ENCODE measurements at regions not wholly inside any gene's neighbourhood (a gene's known extent, or its start where the extent isn't known, plus 50 kb on each side); places are given as distances from the start of the nearest gene placed in this dataset.
A peak's percentile ranks its signal among the peaks of the same experiment; 100 is the strongest.

DNA sequence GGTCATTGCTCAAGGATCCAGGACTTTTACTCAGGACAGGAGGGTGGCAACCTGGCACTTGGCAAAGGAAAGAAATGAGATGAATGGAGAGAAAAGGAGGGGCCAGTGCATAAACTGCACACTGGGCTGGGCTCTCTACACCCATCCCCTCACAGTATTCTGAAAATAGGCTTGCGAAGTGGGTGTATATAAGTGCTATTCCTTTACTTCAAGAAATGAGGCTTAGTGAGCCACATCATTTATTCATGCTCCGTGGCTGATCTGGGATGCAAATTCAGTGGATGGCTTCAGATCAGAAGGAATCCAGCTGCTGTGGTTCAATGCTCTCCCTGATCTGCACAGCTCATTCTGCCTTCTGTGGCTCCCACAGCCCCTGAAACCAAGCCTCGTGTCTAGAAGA lies 297.7 kb downstream of the UQCRFS1 start (continued):
- TF ChIP-seq, protein P1, sequence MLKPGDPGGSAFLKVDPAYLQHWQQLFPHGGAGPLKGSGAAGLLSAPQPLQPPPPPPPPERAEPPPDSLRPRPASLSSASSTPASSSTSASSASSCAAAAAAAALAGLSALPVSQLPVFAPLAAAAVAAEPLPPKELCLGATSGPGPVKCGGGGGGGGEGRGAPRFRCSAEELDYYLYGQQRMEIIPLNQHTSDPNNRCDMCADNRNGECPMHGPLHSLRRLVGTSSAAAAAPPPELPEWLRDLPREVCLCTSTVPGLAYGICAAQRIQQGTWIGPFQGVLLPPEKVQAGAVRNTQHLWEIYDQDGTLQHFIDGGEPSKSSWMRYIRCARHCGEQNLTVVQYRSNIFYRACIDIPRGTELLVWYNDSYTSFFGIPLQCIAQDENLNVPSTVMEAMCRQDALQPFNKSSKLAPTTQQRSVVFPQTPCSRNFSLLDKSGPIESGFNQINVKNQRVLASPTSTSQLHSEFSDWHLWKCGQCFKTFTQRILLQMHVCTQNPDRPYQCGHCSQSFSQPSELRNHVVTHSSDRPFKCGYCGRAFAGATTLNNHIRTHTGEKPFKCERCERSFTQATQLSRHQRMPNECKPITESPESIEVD (tag by site-specific recombination; IDR thresholded peaks at IDR 0.05), result no peak
- no peak for TF ChIP-seq KLF7 (tag by site-specific recombination; IDR thresholded peaks at IDR 0.05; ENCODE audit: borderline replicate concordance)
- TF ChIP-seq KLF9 (tag by site-specific recombination; IDR thresholded peaks at IDR 0.05; ENCODE audit: low read depth), result no peak
- TF ChIP-seq ZNF133 (tag by site-specific recombination; IDR thresholded peaks at IDR 0.05), result no peak
- TF ChIP-seq OSR2 (tag by site-specific recombination; IDR thresholded peaks at IDR 0.05), result no peak

DNA sequence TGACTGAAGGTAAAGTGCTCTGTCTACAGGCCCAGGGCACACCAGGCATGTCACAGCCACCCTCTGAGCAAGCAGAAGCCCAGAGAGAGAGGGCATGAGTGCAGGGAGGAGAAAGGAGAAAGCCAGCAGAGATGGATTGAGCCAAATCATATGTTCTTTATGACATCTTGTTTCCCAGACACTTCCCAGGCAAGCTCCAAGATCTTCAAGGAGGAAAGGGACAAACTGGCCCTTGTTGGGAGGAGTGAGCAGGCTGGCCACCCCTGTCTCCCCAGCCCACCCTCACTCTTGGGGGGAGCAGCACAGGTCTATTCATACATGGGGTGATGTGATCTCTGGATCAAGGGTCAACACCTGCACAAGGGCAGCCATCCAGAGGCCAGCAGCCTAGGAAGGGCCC lies 298.8 kb downstream of the UQCRFS1 start:
- no peaks in the 10 kb centered on the region for H3K36me3 ChIP-seq (ENCODE audit: control insufficient read depth in 2 of 2, insufficient read depth in 1 of 2, low read length in 2 of 2)
- POLR2A ChIA-PET, result interaction anchor here (0.6 kb wide), 1 partner anchor 797 kb away, joined by 3 read pairs; no protein-coding TSS in a partner anchor
- CTCF ChIA-PET, result interaction anchor here (1.3 kb wide), 1 partner anchor 34 kb away, joined by 3 read pairs; no protein-coding TSS in a partner anchor
- TF ChIP-seq ZFP3 (tag by site-specific recombination; IDR thresholded peaks at IDR 0.05; ENCODE audit: low read depth) (no peak), ZNF335 (tag by site-specific recombination; conservative IDR thresholded peaks at IDR 0.05) (no peak)
- H3K4me1 ChIP-seq (ENCODE audit: control insufficient read depth, insufficient read depth, low read length), result no peaks in the 10 kb centered on the region
- no peak overlapping the region for H3K4me3 ChIP-seq (ENCODE audit: low read depth, low read length)
- no peaks in the 10 kb centered on the region for H3K9me3 ChIP-seq (ENCODE audit: control insufficient read depth, insufficient read depth, low read depth, low read length)
- no peak overlapping the region for H3K27ac ChIP-seq (ENCODE audit: extremely low read depth, low read depth, low read length)

DNA sequence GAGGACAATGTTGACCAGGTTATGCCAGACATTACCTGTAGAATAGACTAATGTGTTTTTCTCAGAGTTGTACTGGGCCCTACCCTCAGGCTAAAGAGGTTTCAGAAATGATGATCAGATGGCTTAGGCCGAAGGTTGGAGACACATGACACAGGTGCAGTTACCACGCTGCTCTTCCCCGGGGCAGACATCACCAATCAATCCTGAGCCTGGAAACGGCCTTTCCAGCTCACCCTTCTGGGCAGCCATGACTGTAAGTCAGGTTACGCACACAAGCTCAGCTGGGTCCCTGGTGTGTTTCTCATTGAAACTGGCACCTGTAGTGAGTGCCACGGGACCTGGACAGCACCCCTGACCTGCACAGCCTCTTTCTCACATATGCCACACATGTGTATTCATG lies 299.3 kb downstream of the UQCRFS1 start:
- ChIA-PET POLR2A (interaction anchor here (1.1 kb wide), 1 partner anchor 298 kb away, joined by 3 read pairs; no protein-coding TSS in a partner anchor), CTCF (interaction anchor here (0.6 to 1.6 kb wide), 3 partner anchors 19 to 177 kb away, joined by 3 to 7 read pairs (median 5); no protein-coding TSS in a partner anchor)
- Histone ChIP-seq H3K4me3 (ENCODE audit: low read depth, low read length) (no peak overlapping the region), H3K4me1 (ENCODE audit: control insufficient read depth, insufficient read depth, low read length) (no peaks in the 10 kb centered on the region), H3K9me3 (ENCODE audit: control insufficient read depth, insufficient read depth, low read depth, low read length) (no peaks in the 10 kb centered on the region), H3K36me3 (ENCODE audit: control insufficient read depth in 2 of 2, insufficient read depth in 1 of 2, low read length in 2 of 2) (no peaks in the 10 kb centered on the region), H3K27ac (ENCODE audit: extremely low read depth, low read depth, low read length) (no peak overlapping the region)
- TF ChIP-seq YY2 (tag by site-specific recombination; IDR thresholded peaks at IDR 0.05) (no peak), ZBTB17 (tag by site-specific recombination; IDR thresholded peaks at IDR 0.05) (peak; percentile 81)

DNA sequence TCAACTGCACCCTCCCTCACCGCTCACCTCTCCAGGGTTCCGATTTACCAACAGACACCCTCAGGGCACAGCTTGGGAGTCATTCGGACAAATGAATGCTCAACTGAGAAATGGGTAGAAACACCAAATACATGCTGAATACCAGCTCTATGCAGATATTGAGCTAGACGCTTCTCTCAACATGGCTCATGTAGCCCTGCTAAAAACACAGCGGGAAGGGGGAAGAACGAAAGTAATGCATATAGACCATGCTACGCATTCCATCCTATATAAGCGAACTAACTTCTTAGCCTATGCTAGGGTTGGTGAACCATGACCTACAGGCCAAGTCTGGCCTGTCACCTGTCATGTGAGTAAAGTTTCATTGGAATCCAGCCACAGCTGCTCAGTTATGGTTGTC lies 304.0 kb downstream of the UQCRFS1 start:
- Histone ChIP-seq H3K36me3 (ENCODE audit: control insufficient read depth in 2 of 2, insufficient read depth in 1 of 2, low read length in 2 of 2) (no peaks in the 10 kb centered on the region), H3K27ac (ENCODE audit: extremely low read depth, low read depth, low read length) (no peak overlapping the region), H3K4me1 (ENCODE audit: control insufficient read depth, insufficient read depth, low read length) (no peaks in the 10 kb centered on the region), H3K9me3 (ENCODE audit: control insufficient read depth, insufficient read depth, low read depth, low read length) (no peaks in the 10 kb centered on the region), H3K4me3 (ENCODE audit: low read depth, low read length) (no peak overlapping the region)
- CTCF ChIA-PET, result interaction anchor here (0.6 to 1.4 kb wide), 2 partner anchors 29 to 354 kb away, joined by 3 to 4 read pairs; no protein-coding TSS in a partner anchor
- POLR2A ChIA-PET, result no interaction called here
- TF ChIP-seq, protein P2, sequence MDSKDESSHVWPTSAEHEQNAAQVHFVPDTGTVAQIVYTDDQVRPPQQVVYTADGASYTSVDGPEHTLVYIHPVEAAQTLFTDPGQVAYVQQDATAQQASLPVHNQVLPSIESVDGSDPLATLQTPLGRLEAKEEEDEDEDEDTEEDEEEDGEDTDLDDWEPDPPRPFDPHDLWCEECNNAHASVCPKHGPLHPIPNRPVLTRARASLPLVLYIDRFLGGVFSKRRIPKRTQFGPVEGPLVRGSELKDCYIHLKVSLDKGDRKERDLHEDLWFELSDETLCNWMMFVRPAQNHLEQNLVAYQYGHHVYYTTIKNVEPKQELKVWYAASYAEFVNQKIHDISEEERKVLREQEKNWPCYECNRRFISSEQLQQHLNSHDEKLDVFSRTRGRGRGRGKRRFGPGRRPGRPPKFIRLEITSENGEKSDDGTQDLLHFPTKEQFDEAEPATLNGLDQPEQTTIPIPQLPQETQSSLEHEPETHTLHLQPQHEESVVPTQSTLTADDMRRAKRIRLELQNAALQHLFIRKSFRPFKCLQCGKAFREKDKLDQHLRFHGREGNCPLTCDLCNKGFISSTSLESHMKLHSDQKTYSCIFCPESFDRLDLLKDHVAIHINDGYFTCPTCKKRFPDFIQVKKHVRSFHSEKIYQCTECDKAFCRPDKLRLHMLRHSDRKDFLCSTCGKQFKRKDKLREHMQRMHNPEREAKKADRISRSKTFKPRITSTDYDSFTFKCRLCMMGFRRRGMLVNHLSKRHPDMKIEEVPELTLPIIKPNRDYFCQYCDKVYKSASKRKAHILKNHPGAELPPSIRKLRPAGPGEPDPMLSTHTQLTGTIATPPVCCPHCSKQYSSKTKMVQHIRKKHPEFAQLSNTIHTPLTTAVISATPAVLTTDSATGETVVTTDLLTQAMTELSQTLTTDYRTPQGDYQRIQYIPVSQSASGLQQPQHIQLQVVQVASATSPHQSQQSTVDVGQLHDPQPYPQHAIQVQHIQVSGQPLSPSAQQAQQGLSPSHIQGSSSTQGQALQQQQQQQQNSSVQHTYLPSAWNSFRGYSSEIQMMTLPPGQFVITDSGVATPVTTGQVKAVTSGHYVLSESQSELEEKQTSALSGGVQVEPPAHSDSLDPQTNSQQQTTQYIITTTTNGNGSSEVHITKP (tag by site-specific recombination; IDR thresholded peaks at IDR 0.05), result no peak
- TF ChIP-seq ZNF521 (tag by site-specific recombination; IDR thresholded peaks at IDR 0.05) (no peak), GLIS1 (tag by site-specific recombination; IDR thresholded peaks at IDR 0.05) (no peak), ZNF677 (tag by site-specific recombination; IDR thresholded peaks at IDR 0.05) (no peak), SCRT2 (tag by site-specific recombination; IDR thresholded peaks at IDR 0.05) (no peak), ZNF10 (tag by site-specific recombination; IDR thresholded peaks at IDR 0.05) (no peak), SP2 (tag by site-specific recombination; IDR thresholded peaks at IDR 0.05) (no peak), KLF8 (tag by site-specific recombination; IDR thresholded peaks at IDR 0.05) (no peak), ZNF561 (tag by site-specific recombination; IDR thresholded peaks at IDR 0.05; ENCODE audit: borderline replicate concordance) (no peak), ZNF843 (tag by site-specific recombination; IDR thresholded peaks at IDR 0.05) (no peak), ZNF701 (tag by site-specific recombination; IDR thresholded peaks at IDR 0.05) (no peak)
- TF ChIP-seq, protein P3, sequence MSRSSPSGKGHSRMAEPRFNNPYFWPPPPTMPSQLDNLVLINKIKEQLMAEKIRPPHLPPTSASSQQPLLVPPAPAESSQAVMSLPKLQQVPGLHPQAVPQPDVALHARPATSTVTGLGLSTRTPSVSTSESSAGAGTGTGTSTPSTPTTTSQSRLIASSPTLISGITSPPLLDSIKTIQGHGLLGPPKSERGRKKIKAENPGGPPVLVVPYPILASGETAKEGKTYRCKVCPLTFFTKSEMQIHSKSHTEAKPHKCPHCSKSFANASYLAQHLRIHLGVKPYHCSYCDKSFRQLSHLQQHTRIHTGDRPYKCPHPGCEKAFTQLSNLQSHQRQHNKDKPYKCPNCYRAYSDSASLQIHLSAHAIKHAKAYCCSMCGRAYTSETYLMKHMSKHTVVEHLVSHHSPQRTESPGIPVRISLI (tag by site-specific recombination; IDR thresholded peaks at IDR 0.05), result no peak
